Testis (tissue), 2 donors: ENCODE measurements at regions not wholly inside any gene's neighbourhood (a gene's known extent, or its start where the extent isn't known, plus 50 kb on each side); places are given as distances from the start of the nearest gene placed in this dataset.

ENCODE experiments used
- POLR2A ChIP-seq: fragments of 450-650 bp; IDR thresholded peaks from one replicate; pipeline ENCODE4 v1.6.1; 2017; ENCODE audit warnings: antibody characterized with exemption, mild to moderate bottlenecking, moderate library complexity
- TF ChIP-seq, protein P1 (sequence below), 3 experiments: fragments of 450-650 bp in 2 of 3; fragments of 200-600 bp in 1 of 3; sonication (generic) in 1 of 3; IDR thresholded peaks; one replicate each; pipeline ENCODE4 v1.5.1; 2016 to 2019; ENCODE audit warnings: antibody characterized with exemption in 3 of 3, mild to moderate bottlenecking in 2 of 3, moderate library complexity in 1 of 3

DNA sequence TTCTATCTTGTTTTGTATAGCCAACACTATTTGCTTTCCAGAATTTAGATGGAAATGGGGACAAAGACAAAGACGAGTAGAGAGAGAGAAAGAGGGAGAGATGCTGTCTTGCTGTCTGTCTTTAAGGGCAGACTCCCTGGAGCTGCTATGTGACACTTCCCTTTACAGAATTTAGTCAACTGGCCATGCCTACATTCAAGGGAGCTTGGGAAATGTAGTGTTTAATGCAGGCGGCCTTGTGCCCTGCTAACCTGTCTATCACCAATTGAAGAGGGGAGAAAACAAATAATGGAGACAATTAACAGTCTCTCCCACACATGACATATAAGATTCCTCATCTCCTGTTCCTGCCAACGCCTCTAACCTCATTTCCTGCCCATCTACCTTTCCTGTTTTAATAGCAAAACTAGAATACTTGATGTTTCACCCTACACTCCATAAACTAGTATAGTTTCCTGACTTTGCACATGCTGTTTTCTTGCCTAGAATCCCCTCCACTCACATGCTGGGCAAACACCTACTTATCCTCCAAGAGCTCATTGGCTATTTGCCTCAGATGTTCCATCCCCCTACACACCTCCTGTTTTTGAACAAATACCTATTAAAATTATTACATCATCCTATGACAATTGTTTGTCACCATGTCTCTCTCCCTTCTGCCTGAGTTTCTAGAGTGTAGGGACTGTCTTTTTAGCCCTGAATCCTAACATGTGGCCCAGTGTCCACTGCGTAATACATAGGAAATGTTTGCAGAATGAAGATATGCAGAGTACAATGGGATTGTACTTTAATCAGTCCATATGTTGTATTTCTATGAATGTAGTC lies 117.2 kb downstream of the SLC25A24 start:
- no peak for TF ChIP-seq POLR2A
- TF ChIP-seq, protein P1, sequence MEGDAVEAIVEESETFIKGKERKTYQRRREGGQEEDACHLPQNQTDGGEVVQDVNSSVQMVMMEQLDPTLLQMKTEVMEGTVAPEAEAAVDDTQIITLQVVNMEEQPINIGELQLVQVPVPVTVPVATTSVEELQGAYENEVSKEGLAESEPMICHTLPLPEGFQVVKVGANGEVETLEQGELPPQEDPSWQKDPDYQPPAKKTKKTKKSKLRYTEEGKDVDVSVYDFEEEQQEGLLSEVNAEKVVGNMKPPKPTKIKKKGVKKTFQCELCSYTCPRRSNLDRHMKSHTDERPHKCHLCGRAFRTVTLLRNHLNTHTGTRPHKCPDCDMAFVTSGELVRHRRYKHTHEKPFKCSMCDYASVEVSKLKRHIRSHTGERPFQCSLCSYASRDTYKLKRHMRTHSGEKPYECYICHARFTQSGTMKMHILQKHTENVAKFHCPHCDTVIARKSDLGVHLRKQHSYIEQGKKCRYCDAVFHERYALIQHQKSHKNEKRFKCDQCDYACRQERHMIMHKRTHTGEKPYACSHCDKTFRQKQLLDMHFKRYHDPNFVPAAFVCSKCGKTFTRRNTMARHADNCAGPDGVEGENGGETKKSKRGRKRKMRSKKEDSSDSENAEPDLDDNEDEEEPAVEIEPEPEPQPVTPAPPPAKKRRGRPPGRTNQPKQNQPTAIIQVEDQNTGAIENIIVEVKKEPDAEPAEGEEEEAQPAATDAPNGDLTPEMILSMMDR (IDR thresholded peaks at IDR 0.05): no peak
